Activated gamma-delta T cell treated with Interleukin-2 at 50 U/mL for 16 hours (primary cell): ENCODE measurements at regions not wholly inside any gene's neighbourhood (a gene's known extent, or its start where the extent isn't known, plus 50 kb on each side); places are given as distances from the start of the nearest gene placed in this dataset.

ENCODE experiments used
- DNase-seq: peaks from one replicate; pipeline ENCODE4 v3.0.0-alpha.2; 2020

GRCh38 chr10:90418869-90419652, 438.8 kb downstream of the HTR7 start:
- DNase-seq, result no peak

DNA sequence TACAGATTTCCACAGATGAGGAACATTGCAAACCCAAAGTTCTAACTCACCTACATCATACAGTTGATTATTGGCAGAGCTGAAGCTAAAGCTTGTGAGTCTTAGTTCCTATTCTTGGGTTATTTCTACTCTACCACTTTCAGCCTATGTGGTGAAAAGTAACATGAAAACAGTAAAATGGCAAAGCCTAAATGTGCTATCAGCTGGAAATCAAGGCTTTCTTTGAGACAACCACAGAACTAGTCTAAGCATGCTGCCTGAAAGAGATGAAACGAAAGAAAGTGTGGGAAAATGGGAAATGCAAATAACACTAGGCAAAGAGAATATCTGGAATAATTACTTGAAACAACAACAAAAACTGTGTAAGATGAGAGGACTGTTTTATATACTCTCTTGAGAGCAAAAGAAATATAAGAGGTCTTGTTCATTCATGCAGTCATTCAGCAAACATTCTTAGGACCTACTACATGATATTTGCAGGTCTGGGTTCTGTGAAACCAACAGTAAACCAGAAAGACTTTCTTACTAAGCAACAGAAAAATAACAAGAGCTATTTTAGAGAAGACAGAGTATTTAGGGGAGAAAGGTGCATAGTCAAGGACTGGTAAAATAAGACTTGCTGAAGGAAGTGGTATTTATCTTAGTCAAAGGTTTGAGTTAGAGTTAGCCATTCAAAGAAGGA, 437.1 kb downstream of the HTR7 start:
- no peak for DNase-seq

DNA sequence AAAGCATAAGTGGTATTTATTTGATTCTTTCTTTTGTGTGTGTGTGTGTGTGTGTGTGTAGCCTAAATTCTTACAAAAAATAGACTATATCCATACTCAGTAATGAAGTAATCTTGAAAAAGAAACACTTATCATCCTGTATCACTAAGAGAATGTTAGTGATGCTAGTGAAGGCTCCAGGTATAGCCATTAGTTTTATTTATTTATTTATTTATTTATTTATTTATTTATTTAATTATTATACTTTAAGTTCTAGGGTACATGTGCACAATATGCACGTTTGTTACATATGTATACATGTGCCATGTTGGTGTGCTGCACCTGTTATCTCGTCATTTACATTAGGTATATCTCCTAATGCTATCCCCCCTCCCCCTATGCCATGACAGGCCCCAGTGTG, 436.0 kb downstream of the HTR7 start:
- no peak for DNase-seq

DNA sequence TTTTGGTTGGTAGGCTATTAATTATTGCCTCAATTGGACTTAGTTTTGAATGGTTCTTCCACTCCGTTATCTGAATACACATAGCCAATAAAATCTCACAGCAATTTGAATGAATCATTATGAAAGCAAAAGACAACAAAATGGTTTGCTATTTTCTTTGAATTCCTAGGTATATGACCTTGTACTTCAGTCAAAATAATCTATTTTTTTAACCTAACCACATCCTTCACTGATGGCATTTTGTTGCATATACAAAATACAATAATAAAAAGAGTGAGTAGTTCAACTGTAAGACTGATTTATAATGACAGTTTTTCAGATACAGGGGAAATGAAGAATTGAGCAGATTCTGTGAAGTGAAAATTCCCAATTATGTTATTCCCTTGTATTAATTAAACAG, 433.1 kb downstream of the HTR7 start:
- DNase-seq, result no peak

DNA sequence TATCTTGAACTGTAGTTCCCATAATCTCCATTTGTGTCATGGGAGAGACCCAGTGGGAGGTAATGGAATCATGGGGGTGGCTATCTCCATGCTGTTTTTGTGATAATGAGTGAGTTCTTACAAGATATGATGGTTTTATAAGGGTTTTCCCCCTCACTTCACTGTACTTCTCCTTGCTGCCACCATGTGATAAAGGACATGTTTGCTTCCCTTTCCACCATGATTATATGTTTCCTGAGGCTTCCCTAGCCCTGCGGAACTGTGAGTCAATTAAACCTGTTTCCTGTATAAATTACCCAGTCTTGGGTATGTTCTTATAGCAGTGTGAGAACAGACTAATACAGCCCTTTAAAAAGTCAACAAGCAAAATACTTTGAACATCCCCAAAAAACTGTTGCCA, 427.7 kb downstream of the HTR7 start:
- no peak for DNase-seq

- DNase-seq, result no peak
Observed at GRCh38 chr10:90432866-90433265, 425.0 kb downstream of the HTR7 start.

DNA sequence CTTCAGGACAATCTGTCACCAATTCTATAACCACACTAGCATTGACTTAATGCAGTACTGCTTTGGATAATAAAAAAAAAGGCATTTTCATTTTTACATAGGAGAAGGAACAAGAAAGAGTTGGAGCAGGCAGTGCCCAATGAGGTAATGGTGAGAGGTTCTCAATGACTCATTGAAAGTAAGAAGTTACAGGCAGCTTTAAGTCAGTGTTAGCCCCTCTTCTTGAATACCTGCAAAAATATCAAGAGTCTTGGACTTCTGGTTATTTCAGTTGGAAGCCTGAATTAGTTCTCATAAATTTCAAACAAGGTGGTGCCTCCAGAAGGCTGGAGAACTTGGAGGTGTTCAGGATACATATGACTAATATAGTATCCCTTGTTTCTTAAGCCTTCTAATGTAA, 422.5 kb downstream of the HTR7 start:
- DNase-seq, result no peak

DNA sequence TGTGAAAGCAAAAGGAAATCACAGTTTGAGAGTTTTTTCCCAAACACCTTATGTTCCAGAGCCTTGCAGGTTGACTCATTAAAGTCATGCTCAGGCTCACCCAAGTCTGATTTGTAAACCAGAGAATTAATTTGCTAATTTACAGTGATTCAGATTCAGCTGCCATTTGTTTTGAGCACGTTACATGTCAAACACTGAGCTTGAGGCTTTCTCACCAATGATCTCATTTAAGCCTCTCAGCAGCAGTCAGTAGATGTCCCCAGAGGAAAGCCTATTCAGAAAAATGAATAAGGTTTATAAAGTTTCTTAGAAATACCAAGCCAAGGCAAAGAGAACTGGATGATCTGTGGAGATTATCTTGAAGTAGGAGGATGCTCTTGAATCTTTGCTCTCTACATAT, 420.4 kb downstream of the HTR7 start:
- no peak for DNase-seq

DNA sequence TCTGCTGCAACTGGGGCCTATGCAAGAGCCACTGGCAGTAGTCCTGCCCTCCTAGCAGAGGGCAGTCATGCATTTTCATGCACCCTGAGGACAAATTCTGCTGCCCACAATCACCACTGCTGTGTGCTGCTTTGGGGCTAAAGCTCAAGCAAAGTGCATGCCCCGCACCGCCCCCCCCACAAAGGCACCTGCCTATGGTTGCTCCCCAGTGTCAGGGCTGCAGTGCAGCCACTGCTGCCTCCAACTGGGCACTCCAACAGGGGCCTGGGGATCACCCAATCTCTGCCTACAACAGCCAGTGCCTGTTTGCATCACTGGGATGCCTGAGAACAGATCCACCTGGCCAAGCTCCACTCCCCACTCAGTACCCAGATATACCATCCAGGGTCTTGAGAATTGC, 417.0 kb downstream of the HTR7 start:
- no peak for DNase-seq

DNA sequence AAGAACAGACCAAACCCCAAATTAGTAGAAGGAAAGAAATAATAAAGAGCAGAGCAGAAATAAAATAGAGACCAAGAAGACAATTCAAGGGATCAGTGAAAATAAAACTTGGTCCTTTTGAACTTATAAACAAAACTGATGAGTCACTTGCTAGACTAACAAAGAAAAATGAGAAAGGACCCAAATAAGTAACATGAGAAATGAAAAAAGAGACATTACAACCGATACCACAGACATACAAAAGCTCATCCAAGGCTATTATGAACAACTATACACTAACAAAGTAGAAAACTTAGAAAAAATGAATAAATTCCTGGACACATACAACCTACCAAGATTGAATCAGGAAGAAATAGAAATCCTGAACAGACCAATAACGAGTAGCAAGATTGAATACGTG, 414.5 kb downstream of the HTR7 start:
- no peak for DNase-seq

DNA sequence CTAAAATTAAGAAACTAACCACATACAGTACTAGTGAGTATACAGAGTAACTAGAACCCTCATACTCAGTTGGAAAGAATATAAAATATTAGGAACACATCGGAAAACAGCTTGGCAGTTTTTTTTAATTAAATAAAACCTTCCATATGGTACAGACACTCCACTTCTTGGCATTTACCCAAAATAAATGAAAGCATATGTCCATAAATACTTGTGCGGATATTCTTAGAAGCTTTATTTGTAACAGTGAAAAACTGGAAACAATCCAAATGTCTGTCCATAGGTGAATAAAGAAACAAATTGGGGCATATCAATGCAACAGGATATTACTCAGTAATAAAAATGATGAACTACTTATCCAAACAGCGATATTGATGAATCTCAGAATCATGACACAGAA, 410.0 kb downstream of the HTR7 start:
- DNase-seq, result no peak

GRCh38 chr10:90450797-90451196, 407.0 kb downstream of the HTR7 start:
- no peak for DNase-seq

DNA sequence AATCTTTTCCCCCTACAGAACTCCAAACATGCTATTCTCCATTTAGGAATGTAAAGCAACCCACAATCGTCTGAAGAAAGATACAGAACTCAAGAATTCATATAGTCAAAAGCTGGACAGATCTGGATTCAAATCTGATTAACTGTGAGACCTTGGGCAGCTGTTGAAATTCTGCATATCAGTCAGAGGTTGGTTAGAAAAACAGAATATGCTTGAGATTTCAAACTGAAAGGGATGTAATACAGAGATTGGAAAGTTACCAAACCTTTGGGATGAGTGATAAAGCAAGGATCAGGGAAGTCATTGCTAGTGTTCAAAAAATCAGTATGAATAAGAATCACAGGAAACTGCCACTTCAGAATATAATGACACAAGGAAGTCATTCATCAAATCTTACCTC, 406.6 kb downstream of the HTR7 start:
- no peak for DNase-seq

- no peak for DNase-seq
Observed at GRCh38 chr10:90458054-90458453, 399.8 kb downstream of the HTR7 start.

DNA sequence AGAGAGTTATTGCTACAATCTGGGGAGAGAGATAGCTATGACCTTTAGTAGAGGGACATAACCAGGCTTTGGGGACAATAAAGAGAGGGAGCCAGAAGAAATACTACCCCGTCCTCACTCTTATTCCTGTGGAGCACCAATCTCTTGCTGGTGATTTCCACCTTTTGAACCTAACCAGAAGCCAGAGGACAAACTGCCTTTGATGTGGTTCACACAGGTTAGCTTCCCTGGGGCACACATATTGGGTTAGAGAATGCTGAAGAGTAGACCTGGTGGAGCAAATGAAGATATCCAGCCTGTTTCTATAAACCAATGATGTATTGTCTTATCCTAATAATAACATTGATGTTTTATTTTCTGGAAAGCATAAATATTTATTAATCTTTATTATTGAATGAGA, 399.3 kb downstream of the HTR7 start:
- DNase-seq, result no peak

DNA sequence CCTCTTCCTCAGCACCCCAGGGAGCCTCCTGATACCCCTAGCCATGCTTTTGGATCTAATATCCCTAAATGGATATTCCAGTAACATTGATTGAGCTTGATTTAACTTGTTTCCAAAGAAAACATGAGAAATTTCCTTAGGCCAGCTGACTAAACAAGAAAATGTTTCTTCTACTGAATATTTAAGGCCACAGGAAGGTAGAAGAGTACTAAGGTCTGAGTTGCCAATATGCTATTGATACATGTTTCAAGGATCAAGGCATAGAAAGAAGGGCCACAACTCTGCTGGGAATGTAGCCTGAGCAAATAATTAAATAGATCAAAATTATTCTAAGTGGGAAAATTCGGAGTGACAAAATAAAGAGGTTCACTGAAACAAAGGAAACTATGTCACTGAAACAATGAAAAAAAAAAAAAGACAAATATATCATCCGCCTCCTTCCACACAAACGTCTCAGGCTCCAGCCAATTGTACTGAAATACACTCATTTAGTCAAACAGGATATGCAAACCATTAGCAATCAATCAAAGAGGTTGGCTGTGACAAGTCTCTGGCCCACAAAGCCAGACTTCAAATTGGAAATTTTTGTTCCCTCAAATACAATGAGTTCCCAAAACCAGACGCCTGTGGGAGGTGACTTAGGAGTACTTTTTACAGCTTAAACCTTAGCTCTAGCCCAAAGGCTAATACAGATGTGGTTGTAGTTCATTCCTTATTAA, 396.2 kb downstream of the HTR7 start:
- DNase-seq, result no peak

DNA sequence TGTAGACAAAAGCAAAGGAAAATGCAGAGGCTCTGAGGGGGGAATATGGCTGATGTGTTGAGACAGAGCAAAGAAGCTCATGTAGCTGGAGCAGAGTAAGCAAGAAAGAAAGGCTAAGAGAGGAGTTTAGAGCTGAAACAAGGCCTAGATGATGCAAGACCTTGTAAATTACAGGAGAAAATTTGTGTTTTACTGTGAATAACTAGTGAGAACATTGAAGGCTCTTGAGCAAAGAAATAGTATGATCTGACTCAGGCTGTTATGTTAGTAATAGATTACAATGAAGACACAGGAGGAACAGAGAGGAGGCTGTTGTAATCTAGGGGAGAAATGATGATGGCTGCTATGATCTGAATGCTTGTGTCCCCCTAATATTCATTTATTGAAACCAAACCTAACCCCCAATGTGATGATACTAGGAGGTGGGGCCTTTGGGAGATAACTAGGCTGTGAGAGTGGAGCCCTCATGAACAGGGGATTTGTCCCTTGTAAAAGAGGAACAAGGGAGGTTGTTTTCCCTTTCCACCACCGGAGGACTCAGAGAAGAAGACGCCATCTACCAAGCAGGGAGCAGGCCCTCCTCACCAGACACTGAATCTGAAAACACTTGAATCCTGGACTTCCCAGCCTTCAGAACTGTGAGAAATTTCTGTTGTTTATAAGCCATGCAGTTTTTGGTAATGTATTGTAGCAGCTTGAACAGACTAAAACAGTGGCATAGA, 394.9 kb downstream of the HTR7 start:
- DNase-seq, result no peak

GRCh38 chr10:90464329-90464728, 393.5 kb downstream of the HTR7 start:
- DNase-seq, result no peak

- DNase-seq, result no peak
Observed at GRCh38 chr10:90470966-90471365, 386.9 kb downstream of the HTR7 start.

- DNase-seq, result no peak
Observed at GRCh38 chr10:90480466-90480865, 377.4 kb downstream of the HTR7 start.

DNA sequence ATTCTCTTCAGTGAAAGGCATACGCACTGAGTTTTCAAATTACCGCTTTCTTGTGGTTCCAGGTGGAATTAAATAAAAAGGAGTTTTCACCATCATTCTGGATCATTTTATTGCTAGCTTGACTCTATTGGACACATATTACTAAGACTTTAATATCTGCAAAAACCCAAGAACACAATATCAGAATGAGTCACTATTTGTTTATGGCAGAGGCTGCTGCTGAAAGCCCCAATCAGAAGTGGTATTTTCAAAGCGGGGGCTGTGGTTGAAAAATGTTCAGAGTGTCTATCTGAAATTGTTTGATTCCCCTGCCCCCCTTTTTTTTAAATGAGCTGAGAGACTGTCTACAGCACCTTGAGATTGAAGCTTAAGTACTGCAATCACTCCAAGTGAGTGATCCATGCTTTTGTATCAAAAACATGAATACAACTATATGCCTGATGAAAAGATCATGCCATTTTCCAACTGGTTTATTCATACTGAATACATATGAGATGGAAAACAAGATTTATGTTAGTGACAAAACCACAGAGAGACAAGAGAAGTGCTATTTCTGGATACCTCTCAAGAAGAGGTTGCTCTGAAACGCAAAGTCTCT, 376.4 kb downstream of the HTR7 start:
- no peak for DNase-seq

DNA sequence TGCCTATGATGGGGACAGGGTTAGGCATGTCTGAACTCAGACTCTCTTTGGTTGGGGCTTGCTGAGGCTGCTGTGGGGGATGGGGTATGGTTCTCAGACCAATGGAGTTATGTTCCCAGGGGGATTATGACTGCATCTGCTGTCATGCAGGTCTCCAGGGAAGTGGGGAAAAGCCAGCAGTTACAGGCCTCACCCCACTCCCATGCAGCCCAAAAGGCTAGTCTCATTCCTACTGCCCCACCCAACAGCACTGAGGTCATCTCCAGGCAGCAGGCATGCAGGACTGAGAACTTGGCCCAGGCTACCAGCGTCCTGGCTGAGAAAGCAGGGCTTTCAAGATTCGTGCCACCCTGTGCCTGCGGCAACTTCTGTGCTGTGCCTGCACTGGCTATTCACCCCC, 373.3 kb downstream of the HTR7 start:
- no peak for DNase-seq

GRCh38 chr10:90494183-90494582, 363.7 kb downstream of the HTR7 start:
- no peak for DNase-seq
